ENCODE measurements at regions not wholly inside any gene's neighbourhood (a gene's known extent, or its start where the extent isn't known, plus 50 kb on each side); places are given as distances from the start of the nearest gene placed in this dataset.
A peak's percentile ranks its signal among the peaks of the same experiment; 100 is the strongest.

- no peak for DNase-seq (ENCODE audit: low read depth)
Measured at GRCh38 chr12:5230156-5230555, 186.5 kb downstream of the KCNA5 start.

- no peak for DNase-seq (ENCODE audit: low read depth)
Measured at GRCh38 chr12:5230861-5231260, 187.2 kb downstream of the KCNA5 start.

- DNase-seq (ENCODE audit: low read depth) = no peak
Measured at GRCh38 chr12:5232291-5232690, 188.6 kb downstream of the KCNA5 start.

- DNase-seq (ENCODE audit: low read depth) = no peak
Measured at GRCh38 chr12:5232826-5233500, 189.3 kb downstream of the KCNA5 start.

GRCh38 chr12:5236022-5236640 lies 192.5 kb downstream of the KCNA5 start:
- no peak for DNase-seq (ENCODE audit: low read depth)

GRCh38 chr12:5242440-5242839 lies 189.5 kb upstream of the NTF3 start:
- DNase-seq (ENCODE audit: low read depth) = no peak

- no peak for DNase-seq (ENCODE audit: low read depth)
Measured at GRCh38 chr12:5243014-5243413, 188.9 kb upstream of the NTF3 start.

- DNase-seq (ENCODE audit: low read depth) = no peak
Measured at GRCh38 chr12:5244513-5244972, 187.4 kb upstream of the NTF3 start.

GRCh38 chr12:5246196-5246595 lies 185.7 kb upstream of the NTF3 start:
- DNase-seq (ENCODE audit: low read depth) = no peak

GRCh38 chr12:5247144-5247543 lies 184.8 kb upstream of the NTF3 start:
- peak; percentile 30 for DNase-seq (ENCODE audit: low read depth)

- no peak for DNase-seq (ENCODE audit: low read depth)
Measured at GRCh38 chr12:5248230-5248629, 183.7 kb upstream of the NTF3 start.

GRCh38 chr12:5248999-5249526 lies 182.8 kb upstream of the NTF3 start:
- DNase-seq (ENCODE audit: low read depth) = no peak

- no peak for DNase-seq (ENCODE audit: low read depth)
Measured at GRCh38 chr12:5251092-5251491, 180.8 kb upstream of the NTF3 start.

GRCh38 chr12:5251786-5252185 lies 180.1 kb upstream of the NTF3 start:
- DNase-seq (ENCODE audit: low read depth) = no peak

GRCh38 chr12:5254703-5255102 lies 177.2 kb upstream of the NTF3 start:
- no peak for DNase-seq (ENCODE audit: low read depth)

- DNase-seq (ENCODE audit: low read depth) = no peak
Measured at GRCh38 chr12:5257763-5258495, 174.0 kb upstream of the NTF3 start.

GRCh38 chr12:5258498-5258897 lies 173.4 kb upstream of the NTF3 start:
- peak; percentile 95 for DNase-seq (ENCODE audit: low read depth)

GRCh38 chr12:5258926-5259325 lies 173.0 kb upstream of the NTF3 start:
- no peak for DNase-seq (ENCODE audit: low read depth)

GRCh38 chr12:5259523-5259922 lies 172.4 kb upstream of the NTF3 start:
- peak; percentile 49 for DNase-seq (ENCODE audit: low read depth)

GRCh38 chr12:5260086-5260485 lies 171.8 kb upstream of the NTF3 start:
- DNase-seq (ENCODE audit: low read depth) = no peak

- DNase-seq (ENCODE audit: low read depth) = no peak
Measured at GRCh38 chr12:5260591-5261086, 171.3 kb upstream of the NTF3 start.

- peak; percentile 90 for DNase-seq (ENCODE audit: low read depth)
Measured at GRCh38 chr12:5262450-5262849, 169.5 kb upstream of the NTF3 start.

- no peak for DNase-seq (ENCODE audit: low read depth)
Measured at GRCh38 chr12:5262885-5263284, 169.0 kb upstream of the NTF3 start.
